GM19468 (cell line): ENCODE measurements at regions not wholly inside any gene's neighbourhood (a gene's known extent, or its start where the extent isn't known, plus 50 kb on each side); places are given as distances from the start of the nearest gene placed in this dataset.

Source experiments
- ATAC-seq: cut with Tn5 transposase; IDR thresholded peaks from one replicate; pipeline ENCODE4 v1.9.1; 2021; ENCODE audit warnings: mild to moderate bottlenecking, moderate library complexity, moderate number of reproducible peaks; ENCODE audit not compliant: unreplicated experiment; ENCODE audit errors: extremely low read depth

GRCh38 chr2:42893047-42893758, 100.8 kb upstream of the HAAO start:
- ATAC-seq, result no peak

DNA sequence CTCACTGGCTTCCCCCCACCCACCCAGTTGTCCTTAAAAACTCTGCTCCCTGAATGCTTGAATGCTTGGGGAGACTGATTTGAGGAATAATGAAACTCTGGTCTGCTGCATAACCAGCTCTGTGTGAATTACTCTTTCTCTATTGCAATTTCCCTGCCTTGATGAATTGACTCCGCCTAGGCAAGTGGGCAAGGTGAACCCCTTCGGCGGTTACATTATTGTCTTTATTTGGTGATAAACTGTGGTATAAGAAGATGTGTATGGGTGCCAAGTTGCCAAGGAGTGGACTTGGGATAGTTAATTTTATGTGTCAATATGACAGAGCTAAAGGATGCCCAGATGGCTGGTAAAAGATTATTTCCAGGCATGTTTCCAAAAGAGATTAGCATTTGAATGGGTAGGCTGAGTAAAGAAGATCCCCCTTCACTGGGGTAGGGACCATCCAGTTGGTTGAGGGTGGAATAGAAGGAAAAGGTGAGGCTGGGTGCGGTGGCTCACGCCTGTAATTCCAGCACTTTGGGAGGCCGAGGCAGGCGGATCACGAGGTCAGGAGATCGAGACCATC, 98.5 kb upstream of the HAAO start:
- no peak for ATAC-seq

GRCh38 chr2:42888321-42889245, 96.2 kb upstream of the HAAO start:
- ATAC-seq, result no peak

DNA sequence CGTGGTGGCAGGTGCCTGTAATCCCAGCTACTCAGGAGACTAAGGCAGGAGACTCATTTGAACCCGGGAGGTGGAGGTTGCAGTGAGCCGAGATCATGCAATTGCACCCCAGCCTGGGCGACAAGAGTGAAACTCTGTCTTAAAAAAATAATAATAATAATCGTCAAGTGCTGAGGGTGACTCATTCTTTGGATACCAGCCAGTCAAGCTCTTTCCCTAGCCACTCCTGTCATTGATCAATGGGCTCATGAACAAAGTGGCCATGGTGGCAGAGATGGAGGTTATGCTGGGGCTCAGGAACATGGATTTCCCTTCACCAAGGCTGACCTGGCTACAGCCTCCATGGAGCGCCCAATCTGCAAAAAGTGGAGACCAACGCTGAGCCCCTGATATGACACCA, 94.5 kb upstream of the HAAO start:
- ATAC-seq, result no peak

GRCh38 chr2:42882756-42883155, 90.4 kb upstream of the HAAO start:
- no peak for ATAC-seq

GRCh38 chr2:42881732-42882131, 89.3 kb upstream of the HAAO start:
- no peak for ATAC-seq

DNA sequence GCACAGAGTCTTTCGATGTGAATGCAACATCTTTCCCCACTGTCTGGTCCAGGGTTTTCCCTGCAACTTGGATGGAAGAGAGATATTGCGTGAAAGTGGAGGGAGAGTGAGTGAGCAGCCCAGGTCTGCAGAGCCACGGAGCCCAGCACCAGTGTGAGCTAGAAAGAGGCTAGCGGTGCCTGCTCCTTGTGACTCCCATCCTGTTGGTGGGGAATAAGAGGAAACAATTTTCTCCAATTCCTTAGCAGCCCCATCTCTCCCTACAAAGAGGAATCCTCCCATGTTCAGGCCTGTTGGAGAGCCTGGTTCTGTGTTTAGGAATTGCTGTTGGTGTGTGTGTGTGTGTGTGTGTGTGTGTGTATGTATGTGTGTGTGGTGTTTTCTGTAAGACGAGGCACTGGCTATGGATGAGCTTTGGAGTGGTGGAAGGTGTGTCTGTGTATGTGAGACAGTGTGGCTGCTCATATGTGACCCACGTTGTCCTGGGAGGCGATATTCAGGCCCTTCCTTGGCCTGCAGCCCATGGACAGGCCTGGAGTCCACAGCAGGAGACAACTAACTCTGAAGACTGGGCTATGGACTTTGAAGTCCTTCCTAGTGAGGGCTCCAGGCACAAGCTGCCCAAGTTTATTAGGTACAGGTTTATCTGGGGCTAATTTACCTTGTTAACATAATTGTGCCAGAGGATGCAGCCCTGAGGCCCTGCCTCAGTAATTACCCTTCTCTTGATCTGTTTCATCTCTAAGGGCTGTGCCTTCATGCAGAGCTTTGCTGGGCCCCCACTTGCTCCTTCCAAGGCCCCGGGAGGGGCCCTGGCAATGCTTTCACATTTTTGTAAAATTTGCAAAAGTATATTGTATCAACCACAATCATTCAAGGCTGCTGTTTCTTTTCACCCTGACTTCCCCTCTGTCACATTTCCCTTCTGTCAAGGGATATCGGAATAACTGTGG, 88.6 kb upstream of the HAAO start:
- ATAC-seq, result no peak

GRCh38 chr2:42879913-42880737, 87.7 kb upstream of the HAAO start:
- ATAC-seq, result no peak

GRCh38 chr2:42879121-42879705, 86.8 kb upstream of the HAAO start:
- ATAC-seq, result no peak

GRCh38 chr2:42878581-42878980, 86.2 kb upstream of the HAAO start:
- ATAC-seq, result no peak

- ATAC-seq, result no peak
Observed at GRCh38 chr2:42877936-42878335, 85.6 kb upstream of the HAAO start.

DNA sequence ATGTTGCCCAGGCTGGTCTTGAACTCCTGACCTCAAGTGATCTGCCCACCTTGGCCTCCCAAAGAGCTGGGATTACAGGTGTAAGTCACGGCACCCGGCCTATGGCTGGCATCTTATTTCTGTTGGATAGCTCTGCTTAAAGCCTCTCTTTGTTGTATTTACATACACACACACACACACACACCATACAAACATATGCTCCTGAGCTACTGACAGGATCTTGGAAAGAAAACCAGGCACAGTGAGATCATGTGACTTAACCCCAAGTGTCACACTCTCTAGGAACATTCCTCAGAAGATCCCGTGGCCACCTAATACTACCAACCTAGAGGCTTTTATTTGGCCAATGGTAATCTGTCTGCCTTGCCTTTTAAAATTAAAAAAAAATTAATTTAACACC, 85.1 kb upstream of the HAAO start:
- no peak for ATAC-seq

DNA sequence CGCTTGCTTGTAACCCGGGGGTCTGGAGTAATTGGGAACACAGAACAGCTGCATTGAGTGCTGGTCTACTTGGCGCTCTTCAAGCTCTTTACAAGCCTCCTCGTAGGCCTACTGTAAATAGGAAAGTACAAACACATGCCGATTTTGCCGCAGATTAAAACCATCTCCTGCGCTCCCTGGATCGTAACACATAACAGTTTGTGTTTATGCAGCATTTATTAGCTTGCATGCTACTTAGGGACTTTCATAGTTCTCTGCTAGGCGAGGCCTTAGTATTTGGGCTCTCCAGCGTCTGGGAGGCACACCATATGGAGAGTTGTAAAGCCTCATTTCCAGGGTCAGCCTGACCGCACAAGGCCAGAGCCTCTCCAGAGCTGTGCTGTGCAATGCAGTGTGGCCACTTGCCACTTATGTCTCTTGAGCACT, 84.0 kb upstream of the HAAO start:
- ATAC-seq, result no peak

- ATAC-seq, result no peak
Observed at GRCh38 chr2:42875880-42876279, 83.5 kb upstream of the HAAO start.

GRCh38 chr2:42874949-42875801, 82.8 kb upstream of the HAAO start:
- no peak for ATAC-seq

GRCh38 chr2:42872721-42873120, 80.3 kb upstream of the HAAO start:
- ATAC-seq, result no peak

DNA sequence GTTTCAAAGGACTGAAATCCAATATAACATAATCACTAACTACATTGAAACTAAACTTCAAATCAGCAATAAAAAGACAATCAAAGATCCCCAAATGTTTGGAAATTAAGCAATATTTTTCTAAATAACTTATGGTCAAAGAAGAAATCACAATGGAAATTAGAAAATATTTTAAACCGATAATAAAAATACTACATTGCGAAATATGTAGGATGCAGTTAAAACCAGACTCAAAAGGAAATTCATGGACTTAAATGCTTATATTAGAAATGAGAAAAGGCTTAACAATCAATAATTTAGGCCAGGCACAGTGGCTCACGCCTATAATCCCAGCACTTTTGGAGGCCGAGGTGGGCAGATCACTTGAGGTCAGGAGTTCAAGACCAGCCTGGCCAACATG, 79.0 kb upstream of the HAAO start:
- ATAC-seq, result no peak

DNA sequence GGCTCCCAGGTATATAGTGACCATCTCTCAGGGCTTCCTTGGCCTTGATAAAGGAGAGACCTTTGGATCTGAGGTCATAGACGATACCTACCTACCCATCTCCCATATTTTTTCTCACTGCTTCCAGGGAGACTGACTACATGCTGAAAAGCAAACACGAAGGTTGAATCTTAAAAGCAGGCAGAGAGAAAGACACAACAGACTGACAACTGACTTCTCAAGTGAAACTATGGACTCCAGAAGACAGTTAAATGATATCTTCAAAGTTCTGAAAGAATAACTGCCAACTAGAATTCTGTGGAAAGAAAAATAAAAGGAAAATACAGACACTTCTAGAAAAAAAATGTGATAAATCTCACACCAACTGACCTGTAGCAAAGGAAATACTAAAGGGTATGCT, 76.5 kb upstream of the HAAO start:
- no peak for ATAC-seq
